GM21360 (cell line): ENCODE measurements at regions not wholly inside any gene's neighbourhood (a gene's known extent, or its start where the extent isn't known, plus 50 kb on each side); places are given as distances from the start of the nearest gene placed in this dataset.

Source experiments
- ATAC-seq: cut with Tn5 transposase; IDR thresholded peaks from one replicate; pipeline ENCODE4 v1.9.1; 2021; ENCODE audit warnings: mild to moderate bottlenecking, moderate library complexity; ENCODE audit not compliant: unreplicated experiment

GRCh38 chr3:83092521-83093221 lies 1331.2 kb upstream of the GBE1 start:
- no peak for ATAC-seq

GRCh38 chr3:83076041-83076440 lies 1314.6 kb upstream of the GBE1 start:
- no peak for ATAC-seq

- no peak for ATAC-seq
Measured at GRCh38 chr3:83074485-83074884, 1313.0 kb upstream of the GBE1 start.

GRCh38 chr3:83065851-83066460 lies 1304.5 kb upstream of the GBE1 start:
- ATAC-seq: no peak

- ATAC-seq: no peak
Measured at GRCh38 chr3:83063446-83063845, 1302.0 kb upstream of the GBE1 start.

- ATAC-seq: no peak
Measured at GRCh38 chr3:83048556-83048955, 1287.1 kb upstream of the GBE1 start.

GRCh38 chr3:83039422-83039821 lies 1278.0 kb upstream of the GBE1 start:
- no peak for ATAC-seq

GRCh38 chr3:83035704-83036010 lies 1274.2 kb upstream of the GBE1 start:
- ATAC-seq: no peak

GRCh38 chr3:83034806-83035703 lies 1273.6 kb upstream of the GBE1 start:
- ATAC-seq: no peak

- ATAC-seq: no peak
Measured at GRCh38 chr3:83033133-83033532, 1271.7 kb upstream of the GBE1 start.

- ATAC-seq: no peak
Measured at GRCh38 chr3:83023086-83023485, 1261.6 kb upstream of the GBE1 start.

- ATAC-seq: no peak
Measured at GRCh38 chr3:83011481-83011880, 1250.0 kb upstream of the GBE1 start.

GRCh38 chr3:83003917-83004316 lies 1242.5 kb upstream of the GBE1 start:
- ATAC-seq: no peak

GRCh38 chr3:83002869-83003445 lies 1241.5 kb upstream of the GBE1 start:
- no peak for ATAC-seq

GRCh38 chr3:82999777-83000176 lies 1238.3 kb upstream of the GBE1 start:
- ATAC-seq: no peak

GRCh38 chr3:82978368-82978767 lies 1216.9 kb upstream of the GBE1 start:
- ATAC-seq: no peak

GRCh38 chr3:82977871-82978270 lies 1216.4 kb upstream of the GBE1 start:
- ATAC-seq: no peak

- ATAC-seq: no peak
Measured at GRCh38 chr3:82973791-82974190, 1212.3 kb upstream of the GBE1 start.

- no peak for ATAC-seq
Measured at GRCh38 chr3:82960379-82960778, 1198.9 kb upstream of the GBE1 start.

GRCh38 chr3:82957696-82958095 lies 1196.3 kb upstream of the GBE1 start:
- ATAC-seq: no peak

- no peak for ATAC-seq
Measured at GRCh38 chr3:82957079-82957478, 1195.6 kb upstream of the GBE1 start.

GRCh38 chr3:82954486-82954885 lies 1193.0 kb upstream of the GBE1 start:
- no peak for ATAC-seq
